MCF 10A (cell line): ENCODE measurements at regions not wholly inside any gene's neighbourhood (a gene's known extent, or its start where the extent isn't known, plus 50 kb on each side); places are given as distances from the start of the nearest gene placed in this dataset.
A peak's percentile ranks its signal among the peaks of the same experiment; 100 is the strongest.
"Not testable (repeated sequence)": the region's sequence is repeated elsewhere in the genome, so short reads cannot be mapped to it uniquely, and the experiment has no call there.

Experiments
- BruUV-seq: library from RNA; stranded (reverse); fragments of 400-500 nt; replicated peaks from 2 replicates; lab custom pipeline; 2021; lab: Mats Ljungman, UMichigan
- CTCF ChIA-PET: fragments of 300-600 bp; sonication (Branson Sonifier 250); formaldehyde crosslinking; extraction: SDS; loops from one replicate; lab custom pipeline; 2021; ENCODE audit warnings: antibody characterized with exemption, inconsistent platforms; lab: Yijun Ruan, JAX
- POLR2A ChIA-PET: fragments of 300-600, 350-650 bp; sonication (Branson Sonifier 250); formaldehyde crosslinking; extraction: SDS; loops from one replicate; lab custom pipeline; 2020; ENCODE audit warnings: antibody characterized with exemption, inconsistent platforms; lab: Yijun Ruan, JAX
- DNase-seq: peaks from one replicate; pipeline ENCODE4 v3.0.0-alpha.2; 2018; ENCODE audit not compliant: unreplicated experiment
- H3K27ac Mint-ChIP-seq: one replicate; pipeline ENCODE4 v1.8.0; 2022; ENCODE audit warnings: mild to moderate bottlenecking, low read depth, mixed read lengths; ENCODE audit not compliant: unreplicated experiment
- H3K27me3 Mint-ChIP-seq: one replicate; pipeline ENCODE4 v1.8.0; 2022; ENCODE audit warnings: mixed read lengths; ENCODE audit not compliant: insufficient read depth, unreplicated experiment
- H3K36me3 Mint-ChIP-seq: one replicate; pipeline ENCODE4 v1.8.0; 2022; ENCODE audit warnings: mild to moderate bottlenecking, moderate library complexity, mixed read lengths; ENCODE audit not compliant: insufficient read depth, unreplicated experiment
- H3K4me1 Mint-ChIP-seq: one replicate; pipeline ENCODE4 v1.8.0; 2022; ENCODE audit warnings: mixed read lengths; ENCODE audit not compliant: insufficient read depth, unreplicated experiment
- H3K4me3 Mint-ChIP-seq: one replicate; pipeline ENCODE4 v1.8.0; 2022; ENCODE audit warnings: mild to moderate bottlenecking, moderate library complexity, mixed read lengths; ENCODE audit not compliant: unreplicated experiment
- H3K9me3 Mint-ChIP-seq: one replicate; pipeline ENCODE4 v1.8.0; 2022; ENCODE audit warnings: mixed read lengths; ENCODE audit not compliant: unreplicated experiment
- CTCF ChIP-seq: fragments of 200-600 bp; IDR thresholded peaks from one replicate; pipeline ENCODE4 v1.8.0; 2022; ENCODE audit warnings: antibody characterized with exemption, mild to moderate bottlenecking; ENCODE audit not compliant: unreplicated experiment
- intact Hi-C: fragments of 100-400 bp; cut with micrococcal nuclease; formaldehyde crosslinking; loops from 2 replicates; pipeline ENCODE4 v1.14.1; 2022

- BruUV-seq: no TSS peak
- no peak for DNase-seq
- Mint-ChIP-seq H3K9me3 (no peaks in the 10 kb centered on the region), H3K36me3 (no peaks in the 10 kb centered on the region), H3K27ac (no peak overlapping the region), H3K4me1 (no peaks in the 10 kb centered on the region), H3K27me3 (no peaks in the 10 kb centered on the region), H3K4me3 (no peak overlapping the region)
- ChIA-PET CTCF (no interaction called here), POLR2A (no interaction called here)
- no peak for TF ChIP-seq CTCF
- intact Hi-C loops: no loop called here
Observed at GRCh38 chr1:95893921-95894320, 659.9 kb downstream of the RWDD3 start.

- Mint-ChIP-seq H3K4me3 (no peak overlapping the region), H3K27ac (no peak overlapping the region), H3K27me3 (no peaks in the 10 kb centered on the region), H3K4me1 (no peaks in the 10 kb centered on the region), H3K9me3 (no peaks in the 10 kb centered on the region), H3K36me3 (no peaks in the 10 kb centered on the region)
- TF ChIP-seq CTCF: no peak
- BruUV-seq: no TSS peak
- POLR2A ChIA-PET: interaction anchor here (0.7 kb wide), 1 partner anchor 280 kb away, joined by 3 read pairs; no protein-coding TSS in a partner anchor
- intact Hi-C loops: no loop called here
- CTCF ChIA-PET: interaction anchor here (0.5 to 0.7 kb wide), 2 partner anchors 137 to 587 kb away, joined by 3 to 4 read pairs; no protein-coding TSS in a partner anchor
- peak; percentile 11 for DNase-seq
Observed at GRCh38 chr1:95903060-95903459, 669.0 kb downstream of the RWDD3 start.

GRCh38 chr1:95905818-95906395 lies 671.9 kb downstream of the RWDD3 start:
- Mint-ChIP-seq H3K4me1 (no peaks in the 10 kb centered on the region), H3K4me3 (no peak overlapping the region), H3K36me3 (no peaks in the 10 kb centered on the region), H3K9me3 (no peaks in the 10 kb centered on the region), H3K27me3 (no peaks in the 10 kb centered on the region), H3K27ac (no peak overlapping the region)
- no peak for DNase-seq
- TF ChIP-seq CTCF: no peak
- intact Hi-C loops: no loop called here
- BruUV-seq: no TSS peak
- ChIA-PET CTCF (interaction anchor here (0.6 kb wide), 1 partner anchor 1744 kb away, joined by 5 read pairs; no protein-coding TSS in a partner anchor), POLR2A (no interaction called here)

GRCh38 chr1:95911739-95912138 lies 677.7 kb downstream of the RWDD3 start:
- H3K27me3 Mint-ChIP-seq, H3K36me3 Mint-ChIP-seq, H3K4me3 Mint-ChIP-seq, intact Hi-C loops, POLR2A ChIA-PET, DNase-seq, H3K27ac Mint-ChIP-seq, BruUV-seq, H3K4me1 Mint-ChIP-seq: not testable (repeated sequence)
- CTCF ChIA-PET: interaction anchor here (0.7 kb wide), 1 partner anchor 32 kb away, joined by 3 read pairs; no protein-coding TSS in a partner anchor
- H3K9me3 Mint-ChIP-seq: peaks cover 23% of the 10 kb centered on the region
